Adipocyte (in vitro differentiated cells): ENCODE measurements at regions not wholly inside any gene's neighbourhood (a gene's known extent, or its start where the extent isn't known, plus 50 kb on each side); places are given as distances from the start of the nearest gene placed in this dataset.
"Not testable (repeated sequence)": the region's sequence is repeated elsewhere in the genome, so short reads cannot be mapped to it uniquely, and the experiment has no call there.

ENCODE experiments used
- DNase-seq: peaks from one replicate; pipeline ENCODE4 v3.0.0-alpha.2; 2015; ENCODE audit warnings: low read depth
- H3K27me3 ChIP-seq: replicated peaks from 2 replicates; pipeline ENCODE4 v1.7.0; 2013; ENCODE audit warnings: mild to moderate bottlenecking, low read length, moderate library complexity; ENCODE audit not compliant: control insufficient read depth, insufficient read depth
- H3K36me3 ChIP-seq: 2 replicates; pipeline ENCODE4 v1.7.0; 2013; ENCODE audit warnings: low read length, mild to moderate bottlenecking, moderate library complexity; ENCODE audit not compliant: control insufficient read depth, insufficient read depth, severe bottlenecking
- H3K4me1 ChIP-seq: 2 replicates; pipeline ENCODE4 v1.7.0; 2013; ENCODE audit warnings: mild to moderate bottlenecking, low read length, moderate library complexity; ENCODE audit not compliant: control insufficient read depth, insufficient read depth
- H3K4me3 ChIP-seq: 2 replicates; pipeline ENCODE4 v1.7.0; 2013; ENCODE audit warnings: mild to moderate bottlenecking, low read length, moderate library complexity
- H3K9ac ChIP-seq: 2 replicates; pipeline ENCODE4 v1.7.0; 2013; ENCODE audit warnings: mild to moderate bottlenecking, low read length, moderate library complexity
- H3K9me3 ChIP-seq: 2 replicates; pipeline ENCODE4 v1.7.0; 2013; ENCODE audit warnings: mild to moderate bottlenecking, low read length, moderate library complexity; ENCODE audit not compliant: control insufficient read depth

DNA sequence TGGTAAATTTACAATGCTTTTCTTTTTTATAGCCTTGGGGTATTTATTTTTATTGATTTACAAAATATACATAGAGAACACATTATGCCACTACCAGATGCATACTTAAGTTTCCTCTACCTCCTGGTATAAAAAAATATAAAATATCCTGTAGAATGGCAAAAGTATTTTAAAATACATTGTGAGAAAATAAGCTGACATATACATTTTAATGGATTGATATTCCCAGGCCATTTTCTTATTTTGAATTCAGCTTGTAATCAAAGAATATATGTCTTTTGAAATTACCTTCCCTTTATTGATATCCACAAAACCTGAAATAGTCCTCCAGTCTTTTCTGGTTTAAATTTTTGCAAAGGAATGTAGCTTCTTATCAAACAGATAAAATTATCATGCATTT is 923.9 kb downstream of the CDH18 start:
- no peak overlapping the region for H3K9ac ChIP-seq
- DNase-seq = no peak
- no peaks in the 10 kb centered on the region for H3K36me3 ChIP-seq
- H3K27me3 ChIP-seq = no peaks in the 10 kb centered on the region
- no peak overlapping the region for H3K4me3 ChIP-seq
- H3K4me1 ChIP-seq = no peaks in the 10 kb centered on the region
- H3K9me3 ChIP-seq = no peaks in the 10 kb centered on the region

DNA sequence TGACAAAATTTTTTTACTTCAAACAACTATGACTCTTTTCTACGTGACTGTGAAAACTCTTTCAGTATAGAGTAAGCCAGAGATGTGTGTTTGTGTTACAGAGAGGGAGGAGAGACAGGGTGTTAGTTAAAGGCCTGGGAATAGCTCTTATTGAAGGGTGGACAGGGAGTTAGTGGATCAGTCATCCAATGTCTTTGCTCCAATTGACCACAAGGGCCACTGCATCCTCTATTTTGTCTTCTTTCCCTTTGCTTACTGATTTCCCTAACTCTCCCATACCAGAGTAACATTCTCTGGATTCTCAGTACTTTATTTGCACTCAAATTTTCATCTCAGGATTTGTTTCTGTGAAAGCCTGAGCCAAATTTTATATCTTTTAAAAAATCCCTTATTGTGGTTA is 920.3 kb downstream of the CDH18 start:
- Histone ChIP-seq H3K36me3 (no peaks in the 10 kb centered on the region), H3K27me3 (no peaks in the 10 kb centered on the region), H3K4me3 (no peak overlapping the region), H3K9ac (no peak overlapping the region), H3K9me3 (no peaks in the 10 kb centered on the region), H3K4me1 (no peaks in the 10 kb centered on the region)
- DNase-seq = no peak

DNA sequence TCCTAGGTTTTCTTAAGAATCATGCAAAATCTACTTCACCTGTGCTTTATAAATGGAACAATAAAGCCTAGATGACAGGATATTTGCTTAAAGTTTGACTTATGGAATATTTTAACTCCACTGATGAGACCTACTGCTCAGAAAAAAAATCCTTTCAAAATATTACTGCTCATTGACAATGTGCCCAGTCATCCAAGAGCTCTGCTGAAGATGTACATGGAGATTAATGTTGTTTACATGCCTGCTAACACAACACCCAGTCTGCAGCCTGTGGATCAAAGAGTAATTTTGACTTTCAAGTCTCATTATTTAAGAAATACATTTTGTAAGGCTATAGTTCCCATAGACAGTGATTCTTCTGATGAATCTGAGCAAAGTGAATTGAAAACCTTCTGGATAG is 889.6 kb downstream of the CDH18 start:
- DNase-seq = no peak

DNA sequence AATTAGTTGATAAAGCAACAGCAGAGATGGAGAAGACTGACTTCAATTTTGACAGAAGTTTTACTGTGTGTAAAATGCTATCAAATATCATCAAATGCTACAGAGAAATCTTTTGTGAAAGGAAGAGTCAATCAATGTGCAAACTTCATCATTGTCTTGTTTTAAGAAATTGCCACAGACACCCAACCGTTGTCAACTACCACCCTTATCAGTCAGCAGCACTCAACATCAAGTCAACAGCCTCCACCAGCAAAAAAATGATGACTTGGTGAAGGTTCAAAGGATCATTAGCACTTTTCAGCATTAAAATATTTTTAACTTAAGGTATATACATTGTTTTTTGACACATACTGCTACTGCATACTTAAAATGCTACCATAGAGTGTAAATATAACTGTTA is 888.8 kb downstream of the CDH18 start:
- Histone ChIP-seq H3K4me1 (no peaks in the 10 kb centered on the region), H3K9me3 (no peaks in the 10 kb centered on the region), H3K9ac (no peak overlapping the region), H3K36me3 (no peaks in the 10 kb centered on the region), H3K27me3 (no peaks in the 10 kb centered on the region), H3K4me3 (no peak overlapping the region)
- DNase-seq = no peak

More for the DNA sequence above, 889.6 kb downstream of the CDH18 start:
- Histone ChIP-seq H3K9me3 (no peaks in the 10 kb centered on the region), H3K4me1 (no peaks in the 10 kb centered on the region), H3K27me3 (no peaks in the 10 kb centered on the region), H3K4me3 (no peak overlapping the region), H3K9ac (no peak overlapping the region), H3K36me3 (no peaks in the 10 kb centered on the region)

DNA sequence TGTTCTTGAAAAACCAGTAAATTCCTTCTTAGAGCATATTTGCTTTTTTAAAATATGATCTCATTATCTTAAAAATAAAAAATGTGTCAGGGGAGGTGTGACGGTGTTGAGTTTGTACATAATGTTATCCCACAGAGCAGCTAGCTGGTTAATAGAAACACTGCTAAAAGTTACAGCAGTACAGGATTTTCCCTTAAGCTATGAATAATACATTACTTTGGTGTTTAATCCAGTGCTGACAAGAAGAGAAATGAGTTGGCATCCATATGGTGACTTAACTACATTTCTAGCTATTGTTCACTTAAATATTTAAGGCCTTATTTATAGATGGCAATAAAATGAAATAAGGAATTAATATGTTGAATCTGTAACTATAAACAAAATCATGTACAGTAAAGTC is 883.1 kb downstream of the CDH18 start:
- H3K36me3 ChIP-seq = no peaks in the 10 kb centered on the region
- H3K4me1 ChIP-seq = no peaks in the 10 kb centered on the region
- H3K4me3 ChIP-seq = no peak overlapping the region
- no peak for DNase-seq
- no peaks in the 10 kb centered on the region for H3K27me3 ChIP-seq
- H3K9me3 ChIP-seq = no peaks in the 10 kb centered on the region
- no peak overlapping the region for H3K9ac ChIP-seq

DNA sequence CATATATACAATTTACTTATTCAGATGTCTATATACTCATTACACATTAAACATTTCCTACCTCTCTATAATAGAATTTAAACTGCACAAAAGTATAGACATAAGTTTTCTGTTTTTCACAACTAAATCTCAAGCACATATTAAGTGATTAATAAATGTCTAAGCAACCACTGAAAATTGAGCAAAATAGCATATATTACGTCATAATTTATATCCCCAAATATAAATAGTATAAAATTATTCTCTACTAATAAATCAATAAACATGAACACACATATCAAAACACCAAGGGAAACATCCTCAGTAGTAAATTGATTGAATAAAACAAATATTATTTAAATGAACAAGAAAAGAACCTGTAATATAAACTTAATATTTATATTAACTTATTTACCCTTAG is 865.1 kb downstream of the CDH18 start:
- H3K4me3 ChIP-seq = no peak overlapping the region
- no peaks in the 10 kb centered on the region for H3K4me1 ChIP-seq
- H3K9me3 ChIP-seq = peaks cover 5% of the 10 kb centered on the region
- H3K27me3 ChIP-seq = no peaks in the 10 kb centered on the region
- DNase-seq = no peak
- H3K36me3 ChIP-seq = no peaks in the 10 kb centered on the region
- no peak overlapping the region for H3K9ac ChIP-seq

DNA sequence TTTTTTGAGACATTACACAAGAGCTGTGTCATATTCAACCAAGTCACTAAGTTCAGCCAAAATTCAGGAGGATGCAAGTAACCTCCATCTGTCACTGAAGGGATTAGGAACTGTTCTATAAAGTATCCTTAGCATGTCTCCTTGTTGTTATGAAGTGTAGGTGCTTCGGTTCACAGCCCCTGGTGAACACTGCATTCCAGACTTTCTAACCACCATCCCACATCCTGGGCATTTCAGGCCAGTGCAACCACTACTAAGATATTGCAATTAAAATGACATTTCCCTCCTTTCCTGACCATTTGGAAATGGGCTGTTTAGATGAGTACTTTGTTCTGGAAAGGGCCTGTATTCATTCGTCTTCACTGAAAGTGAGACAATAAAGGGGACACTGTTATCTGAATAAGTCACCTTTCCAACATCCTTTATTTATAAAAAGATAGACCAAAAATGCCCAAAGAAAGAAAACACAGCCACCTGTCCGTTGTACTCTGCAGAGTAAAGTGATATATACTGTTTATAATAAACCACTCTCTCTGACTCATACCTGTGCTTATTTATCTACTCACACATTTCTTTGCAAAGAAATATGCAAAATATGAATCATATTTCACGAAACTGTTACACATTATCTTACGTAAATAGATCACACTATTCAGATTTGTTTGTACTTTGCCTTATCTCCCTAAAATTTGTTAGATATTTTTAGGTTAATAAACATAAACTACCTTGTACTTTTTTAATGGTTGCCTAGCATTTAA is 861.9 kb downstream of the CDH18 start:
- no peak for DNase-seq
- Histone ChIP-seq H3K4me1 (no peaks in the 10 kb centered on the region), H3K4me3 (no peak overlapping the region), H3K36me3 (no peaks in the 10 kb centered on the region), H3K27me3 (no peaks in the 10 kb centered on the region), H3K9ac (no peak overlapping the region), H3K9me3 (no peaks in the 10 kb centered on the region)

DNA sequence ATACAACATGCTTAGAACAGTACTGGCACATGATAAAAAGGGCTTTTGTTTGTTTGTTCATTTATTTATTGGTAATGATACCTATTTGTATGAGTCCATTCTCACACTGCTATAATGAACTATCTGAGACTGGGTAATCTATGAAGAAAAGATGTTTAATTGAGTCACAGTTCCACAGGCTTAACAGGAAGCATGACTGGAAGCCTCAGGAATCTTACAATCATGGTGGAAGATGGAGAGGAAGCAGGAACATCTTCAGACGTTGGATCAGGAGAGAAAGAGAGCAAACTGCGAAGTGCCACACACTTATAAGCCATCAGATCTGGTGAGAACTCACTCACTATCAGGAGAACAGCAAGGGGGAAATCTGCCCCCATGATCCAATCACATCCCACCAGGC is 847.7 kb downstream of the CDH18 start:
- no peaks in the 10 kb centered on the region for H3K36me3 ChIP-seq
- peaks cover 2% of the 10 kb centered on the region for H3K9me3 ChIP-seq
- no peak for DNase-seq
- no peak overlapping the region for H3K4me3 ChIP-seq
- H3K9ac ChIP-seq = no peak overlapping the region
- H3K4me1 ChIP-seq = no peaks in the 10 kb centered on the region
- H3K27me3 ChIP-seq = no peaks in the 10 kb centered on the region

DNA sequence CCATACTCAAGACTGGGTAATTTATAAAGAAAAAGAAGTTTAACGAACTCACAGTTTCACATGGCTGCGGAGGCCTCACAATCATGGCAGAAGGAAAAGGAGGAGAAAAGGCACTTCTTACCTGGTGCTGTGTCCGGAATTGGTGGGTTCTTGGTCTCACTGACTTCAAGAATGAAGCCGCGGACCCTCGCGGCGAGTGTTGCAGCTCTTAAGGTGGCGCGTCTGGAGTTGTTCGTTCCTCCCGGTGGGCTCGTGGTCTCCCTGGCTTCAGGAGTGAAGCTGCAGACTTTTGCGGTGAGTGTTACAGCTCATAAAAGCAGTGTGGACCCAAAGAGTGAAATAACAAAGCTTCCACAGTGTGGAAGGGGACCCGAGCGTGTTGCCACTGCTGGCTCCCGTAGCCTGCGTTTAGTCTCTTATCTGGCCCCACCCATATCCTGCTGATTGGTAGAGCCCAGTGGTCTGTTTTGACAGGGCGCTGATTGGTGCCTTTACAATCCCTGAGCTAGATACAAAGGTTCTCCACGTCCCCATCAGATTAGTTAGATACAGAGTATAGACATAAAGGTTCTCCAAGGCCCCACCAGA is 846.0 kb downstream of the CDH18 start:
- not testable (repeated sequence) for H3K27me3 ChIP-seq, H3K36me3 ChIP-seq, H3K4me3 ChIP-seq, H3K9me3 ChIP-seq, DNase-seq, H3K4me1 ChIP-seq, H3K9ac ChIP-seq

DNA sequence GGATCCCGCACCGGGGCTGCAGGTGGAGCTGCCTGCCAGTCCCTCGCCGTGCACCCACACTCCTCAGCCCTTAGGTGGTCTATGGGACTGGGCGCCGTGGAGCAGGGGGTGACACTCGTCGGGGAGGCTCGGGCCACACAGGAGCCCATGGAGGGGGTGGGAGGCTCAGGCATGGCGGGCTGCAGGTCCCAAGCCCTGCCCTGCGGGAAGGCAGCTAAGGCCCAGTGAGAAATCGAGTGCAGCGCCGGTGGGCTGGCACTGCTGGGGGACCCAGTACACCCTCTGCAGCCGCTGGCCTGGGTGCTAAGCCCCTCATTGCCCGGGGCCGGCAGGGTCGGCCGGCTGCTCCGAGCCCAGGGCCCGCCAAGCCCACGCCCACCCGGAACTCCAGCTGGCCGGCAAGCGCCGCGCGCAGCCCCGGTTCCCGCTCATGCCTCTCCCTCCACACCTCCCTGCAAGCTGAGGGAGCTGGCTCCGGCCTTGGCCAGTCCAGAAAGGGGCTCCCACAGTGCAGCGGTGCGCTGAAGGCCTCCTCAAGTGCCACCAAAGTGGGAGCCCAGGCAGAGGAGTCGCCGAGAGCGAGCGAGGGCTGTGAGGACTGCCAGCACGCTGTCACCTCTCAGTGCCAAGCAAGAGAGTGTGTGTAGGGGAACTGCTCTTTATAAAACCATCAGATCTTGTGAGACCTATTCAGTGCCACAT is 845.1 kb downstream of the CDH18 start:
- not testable (repeated sequence) for H3K27me3 ChIP-seq, H3K9ac ChIP-seq, H3K4me3 ChIP-seq, H3K9me3 ChIP-seq, H3K36me3 ChIP-seq, DNase-seq, H3K4me1 ChIP-seq

DNA sequence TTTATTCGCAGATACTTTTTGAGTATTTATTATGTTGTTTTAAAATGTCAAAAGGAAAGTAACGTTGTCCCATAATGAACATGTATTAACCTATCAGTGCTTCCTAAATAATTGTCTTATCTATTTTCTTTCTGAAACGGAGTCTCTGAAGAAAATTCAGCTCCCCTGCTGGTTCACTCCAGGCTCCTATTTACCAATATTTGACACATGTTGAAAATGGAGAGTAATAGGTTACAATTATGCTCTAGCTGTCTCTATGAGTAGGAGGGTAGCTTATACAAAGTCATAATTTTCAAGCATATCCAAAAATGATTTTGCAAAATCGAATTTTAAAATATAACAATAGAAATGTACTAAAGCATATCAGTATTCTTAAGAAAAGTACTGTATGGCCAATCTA is 844.1 kb downstream of the CDH18 start:
- no peaks in the 10 kb centered on the region for H3K36me3 ChIP-seq
- H3K4me1 ChIP-seq = no peaks in the 10 kb centered on the region
- DNase-seq = no peak
- H3K9me3 ChIP-seq = peaks cover 2% of the 10 kb centered on the region
- H3K27me3 ChIP-seq = no peaks in the 10 kb centered on the region
- no peak overlapping the region for H3K9ac ChIP-seq
- no peak overlapping the region for H3K4me3 ChIP-seq
